IMR-90 (cell line): ENCODE measurements at regions not wholly inside any gene's neighbourhood (a gene's known extent, or its start where the extent isn't known, plus 50 kb on each side); places are given as distances from the start of the nearest gene placed in this dataset.

Experiments
- ATAC-seq: fragments of 200-7000 bp; cut with Tn5 transposase; 2 replicates; pipeline ENCODE4 v1.9.1; 2020; ENCODE audit warnings: low read depth, mild to moderate bottlenecking, moderate library complexity
- BruUV-seq: library from RNA; stranded (reverse); fragments of 400-500 nt; replicated peaks from 2 replicates; lab custom pipeline; 2021; lab: Mats Ljungman, UMichigan
- CTCF ChIA-PET: fragments of 300-600 bp; formaldehyde crosslinking; extraction: SDS; loops from one replicate; lab custom pipeline; 2021; ENCODE audit warnings: antibody characterized with exemption; lab: Yijun Ruan, JAX
- POLR2A ChIA-PET: fragments of 300-600 bp; sonication (Branson Sonifier 250); formaldehyde crosslinking; loops from one replicate; lab custom pipeline; 2022; ENCODE audit warnings: antibody characterized with exemption; ENCODE audit not compliant: unreplicated experiment; lab: Charles Lee
- DNase-seq: peaks from one replicate; pipeline ENCODE4 v3.0.0; 2013
- H2AFZ ChIP-seq: replicated peaks from 2 replicates; pipeline ENCODE3; 2013; ENCODE audit warnings: low read length, mild to moderate bottlenecking; ENCODE audit not compliant: poor library complexity
- H2AK5ac ChIP-seq: 2 replicates; pipeline ENCODE4 v1.6.1; 2013; ENCODE audit warnings: low read depth, low read length, inconsistent platforms
- H2AK9ac ChIP-seq: replicated peaks from 2 replicates; pipeline ENCODE3; 2013; ENCODE audit warnings: mild to moderate bottlenecking, low read depth, low read length, moderate library complexity; ENCODE audit not compliant: poor library complexity
- H2BK120ac ChIP-seq: 2 replicates; pipeline ENCODE4 v1.6.1; 2013; ENCODE audit warnings: low read depth, low read length, inconsistent platforms
- H2BK15ac ChIP-seq: 3 replicates; pipeline ENCODE4 v1.6.1; 2013; ENCODE audit warnings: low read depth, low read length, inconsistent platforms
- H2BK20ac ChIP-seq: 2 replicates; pipeline ENCODE4 v1.6.1; 2013; ENCODE audit warnings: low read depth, mild to moderate bottlenecking, inconsistent platforms, low read length, moderate library complexity
- H2BK5ac ChIP-seq: 2 replicates; pipeline ENCODE4 v1.6.1; 2013; ENCODE audit warnings: mild to moderate bottlenecking, low read depth, low read length, inconsistent platforms; ENCODE audit not compliant: poor library complexity, severe bottlenecking
- H3K14ac ChIP-seq: replicated peaks from 2 replicates; pipeline ENCODE4 v1.6.1; 2013; ENCODE audit warnings: low read depth, low read length, inconsistent platforms
- H3K18ac ChIP-seq: 2 replicates; pipeline ENCODE4 v1.6.1; 2013; ENCODE audit warnings: low read depth, low read length, control low read depth
- H3K23ac ChIP-seq: 2 replicates; pipeline ENCODE4 v1.6.1; 2013; ENCODE audit warnings: low read depth, low read length, inconsistent platforms
- H3K27ac ChIP-seq: 2 replicates; pipeline ENCODE4 v1.5.1; 2013; ENCODE audit warnings: mild to moderate bottlenecking, control low read depth, low read length; ENCODE audit not compliant: insufficient read depth
- H3K27me3 ChIP-seq: 2 replicates; pipeline ENCODE4 v1.6.1; 2013; ENCODE audit warnings: low read length; ENCODE audit not compliant: control insufficient read depth, insufficient read depth
- H3K36me3 ChIP-seq: 2 replicates; pipeline ENCODE4 v1.6.1; 2013; ENCODE audit warnings: low read length, mixed read lengths; ENCODE audit not compliant: control insufficient read depth, insufficient read depth
- H3K4ac ChIP-seq: 2 replicates; pipeline ENCODE4 v1.6.1; 2013; ENCODE audit warnings: low read depth, low read length, inconsistent platforms
- H3K4me1 ChIP-seq: 2 replicates; pipeline ENCODE4 v1.6.1; 2013; ENCODE audit warnings: low read length, mixed read lengths; ENCODE audit not compliant: control insufficient read depth, insufficient read depth
- H3K4me2 ChIP-seq: 2 replicates; pipeline ENCODE4 v1.6.1; 2013; ENCODE audit warnings: low read depth, mild to moderate bottlenecking, control low read depth, low read length, moderate library complexity
- H3K4me3 ChIP-seq: 2 replicates; pipeline ENCODE4 v1.5.1; 2013; ENCODE audit warnings: low read depth, mild to moderate bottlenecking, control low read depth, low read length, moderate library complexity; ENCODE audit not compliant: insufficient read depth
- H3K56ac ChIP-seq: 2 replicates; pipeline ENCODE4 v1.6.1; 2013; ENCODE audit warnings: low read length, inconsistent platforms; ENCODE audit not compliant: insufficient read depth; ENCODE audit errors: extremely low read depth
- H3K79me1 ChIP-seq, 2 experiments: 2 replicates each; pipeline ENCODE4 v1.6.1; 2013; ENCODE audit warnings: low read length in 2 of 2, inconsistent platforms in 1 of 2, low read depth in 1 of 2
- H3K9ac ChIP-seq: 2 replicates; pipeline ENCODE4 v1.6.1; 2013; ENCODE audit warnings: low read depth, low read length, control low read depth
- H3K9me1 ChIP-seq: 2 replicates; pipeline ENCODE4 v1.6.1; 2013; ENCODE audit warnings: low read length, inconsistent platforms; ENCODE audit not compliant: insufficient read depth
- H3K9me3 ChIP-seq: 2 replicates; pipeline ENCODE4 v1.6.1; 2013; ENCODE audit warnings: low read length; ENCODE audit not compliant: control insufficient read depth, insufficient read depth
- H4K20me1 ChIP-seq: 2 replicates; pipeline ENCODE4 v1.6.1; 2013; ENCODE audit warnings: low read length, inconsistent platforms; ENCODE audit not compliant: insufficient read depth
- H4K5ac ChIP-seq: 2 replicates; pipeline ENCODE4 v1.6.1; 2013; ENCODE audit warnings: mild to moderate bottlenecking, low read depth, low read length, control low read depth
- H4K8ac ChIP-seq, 2 experiments: 2 replicates each; pipeline ENCODE4 v1.6.1; 2013; ENCODE audit warnings: low read depth in 2 of 2, low read length in 2 of 2, control low read depth in 1 of 2, inconsistent platforms in 1 of 2
- H4K91ac ChIP-seq: 2 replicates; pipeline ENCODE4 v1.6.1; 2013; ENCODE audit warnings: low read depth, low read length, inconsistent platforms; ENCODE audit not compliant: insufficient read depth
- BHLHE40 ChIP-seq: fragments of 150-350 bp; IDR thresholded peaks from 2 replicates; pipeline ENCODE4 v1.6.1; 2016; ENCODE audit warnings: mild to moderate bottlenecking, low read depth, low read length
- CTCF ChIP-seq: conservative IDR thresholded peaks from 2 replicates; pipeline ENCODE4 v1.5.1; 2012; ENCODE audit warnings: mild to moderate bottlenecking, low read depth, low read length, improper control_type of control experiment
- MAFK ChIP-seq: IDR thresholded peaks from 2 replicates; pipeline ENCODE4 v1.6.1; 2012; ENCODE audit warnings: low read depth, low read length, improper control_type of control experiment
- MXI1 ChIP-seq: IDR thresholded peaks from 2 replicates; pipeline ENCODE4 v1.6.1; 2012; ENCODE audit warnings: low read depth, mild to moderate bottlenecking, low read length, moderate library complexity, borderline replicate concordance
- POLR2A ChIP-seq: IDR thresholded peaks from 2 replicates; pipeline ENCODE4 v1.6.1; 2012; ENCODE audit warnings: mild to moderate bottlenecking, low read depth, low read length
- RAD21 ChIP-seq: IDR thresholded peaks from 2 replicates; pipeline ENCODE4 v1.6.1; 2012; ENCODE audit warnings: low read length, improper control_type of control experiment
- RCOR1 ChIP-seq: IDR thresholded peaks from 2 replicates; pipeline ENCODE4 v1.6.1; 2012; ENCODE audit warnings: mild to moderate bottlenecking, low read length, improper control_type of control experiment; ENCODE audit not compliant: insufficient replicate concordance
- RFX5 ChIP-seq: IDR thresholded peaks from 2 replicates; pipeline ENCODE4 v1.8.0; 2012; ENCODE audit warnings: low read depth, mild to moderate bottlenecking, low read length, moderate library complexity
- WGBS, 2 experiments: methylation state at CpG; one replicate each; pipeline versions ENCODE4 v1.1.5 to v1.1.7; 2013; ENCODE audit warnings: missing lambda C conversion rate in 2 of 2; ENCODE audit not compliant: insufficient read length in 1 of 2; ENCODE audit errors: extremely low coverage in 2 of 2; 5-methylcytosine and 5-hydroxymethylcytosine counted together
- dilution Hi-C: fragments of 300-500 bp; cut with HindIII; formaldehyde crosslinking; loops from one replicate; pipeline ENCODE4 v1.14.3; 2018; ENCODE audit warnings: low sequenced_read_pairs; ENCODE audit not compliant: unreplicated experiment
- in situ Hi-C: fragments of 300-500 bp; cut with MboI; formaldehyde crosslinking; loops from 3 replicates; pipeline ENCODE4 v1.14.3; 2019; ENCODE audit warnings: low sequenced_read_pairs, inconsistent platforms, mixed read lengths
- intact Hi-C: fragments of 100-400 bp; cut with micrococcal nuclease; formaldehyde crosslinking; loops from 2 replicates; pipeline ENCODE4 v1.10.0; 2022

- CTCF ChIA-PET, result no interaction called here
- intact Hi-C loops, result no loop called here
Measured at GRCh38 chr6:8325743-8326142, 109.6 kb downstream of the SLC35B3 start.

More at GRCh38 chr6:8325743-8326142, 109.6 kb downstream of the SLC35B3 start:
- no peak overlapping the region for H2BK15ac ChIP-seq
- dilution Hi-C loops (no loop called here), in situ Hi-C loops (no loop called here)
- no peak overlapping the region for H3K14ac ChIP-seq
- H4K91ac ChIP-seq, result no peak overlapping the region
- ATAC-seq (no peak), DNase-seq (no peak)
- no CpG with 5 or more reads among the region's 7 CpGs for WGBS, 2 experiments
- BruUV-seq, result no TSS peak
- H2BK5ac ChIP-seq, result no peak overlapping the region
- no peak overlapping the region for H3K56ac ChIP-seq
- no peak overlapping the region for H4K5ac ChIP-seq
- no peak overlapping the region for H2AK5ac ChIP-seq
- H3K9ac ChIP-seq, result no peak overlapping the region
- H2AFZ ChIP-seq, result no peak overlapping the region
- no peak overlapping the region for H3K4ac ChIP-seq
- H3K9me1 ChIP-seq, result no peaks in the 10 kb centered on the region
- no peak overlapping the region for H2BK120ac ChIP-seq
- peaks cover 10% of the 10 kb centered on the region; the same call in 1 of the 2 replicates for H3K9me3 ChIP-seq
- H3K18ac ChIP-seq, result no peak overlapping the region
- POLR2A ChIA-PET, result no interaction called here
- H3K4me1 ChIP-seq, result no peaks in the 10 kb centered on the region
- H4K8ac ChIP-seq, result no peak overlapping the region
- no peak overlapping the region for H2BK20ac ChIP-seq
- no peaks in the 10 kb centered on the region for H4K20me1 ChIP-seq
- no peaks in the 10 kb centered on the region for H3K36me3 ChIP-seq
- H2AK9ac ChIP-seq, result no peak overlapping the region
- no peak overlapping the region for H3K4me3 ChIP-seq
- no peak overlapping the region for H3K27ac ChIP-seq
- no peaks in the 10 kb centered on the region for H3K79me1 ChIP-seq
- H3K23ac ChIP-seq, result no peak overlapping the region
- no peak for TF ChIP-seq MAFK
- TF ChIP-seq RAD21, result no peak
- TF ChIP-seq RCOR1, result no peak
- TF ChIP-seq BHLHE40, result no peak
- no peak for TF ChIP-seq POLR2A
- TF ChIP-seq CTCF, result no peak
- TF ChIP-seq MXI1, result no peak
- TF ChIP-seq RFX5, result no peak
- H3K27me3 ChIP-seq, result no peaks in the 10 kb centered on the region
- no peak overlapping the region for H3K4me2 ChIP-seq
